ENCODE measurements at regions not wholly inside any gene's neighbourhood (a gene's known extent, or its start where the extent isn't known, plus 50 kb on each side); places are given as distances from the start of the nearest gene placed in this dataset.
"Not testable (repeated sequence)": the region's sequence is repeated elsewhere in the genome, so short reads cannot be mapped to it uniquely, and the experiment has no call there.

DNA sequence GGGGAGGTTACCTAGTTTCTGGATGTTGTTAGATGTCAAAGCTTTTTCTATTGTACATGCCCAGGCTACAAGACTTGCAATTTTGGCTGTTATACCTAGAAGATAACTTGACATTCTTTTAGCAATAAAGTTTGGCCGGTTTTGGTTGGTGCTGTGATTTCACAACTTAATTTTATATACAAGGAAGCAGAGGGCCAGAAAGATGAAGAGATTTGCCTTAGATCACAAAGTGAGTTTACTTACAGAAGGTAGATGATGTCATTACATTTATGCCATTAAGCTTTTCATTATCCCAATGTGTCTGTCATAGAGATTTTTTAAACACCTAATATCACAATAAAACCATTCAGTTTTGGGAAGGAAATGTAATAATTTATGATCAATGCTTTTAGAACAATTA lies 698.7 kb upstream of the ANO3 start:
- no peak for FAIRE-seq

DNA sequence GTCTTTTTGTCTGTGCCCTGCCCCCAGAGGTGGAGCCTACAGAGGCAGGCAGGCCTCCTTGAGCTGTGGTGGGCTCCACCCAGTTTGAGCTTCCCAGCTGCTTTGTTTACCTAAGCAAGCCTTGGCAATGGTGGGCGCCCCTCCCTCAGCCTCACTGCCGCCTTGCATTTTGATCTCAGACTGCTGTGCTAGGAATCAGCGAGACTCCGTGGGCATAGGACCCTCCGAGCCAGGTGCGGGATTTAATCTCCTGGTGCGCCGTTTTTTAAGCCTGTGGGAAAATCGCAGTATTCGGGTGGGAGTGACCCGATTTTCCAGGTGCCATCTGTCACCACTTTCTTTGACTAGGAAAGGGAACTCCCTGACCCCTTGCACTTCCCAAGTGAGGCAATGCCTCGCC lies 682.7 kb upstream of the ANO3 start:
- not testable (repeated sequence) for FAIRE-seq

GRCh38 chr11:25650319-25650718 lies 681.6 kb upstream of the ANO3 start:
- no peak for FAIRE-seq

GRCh38 chr11:25655636-25656035 lies 676.3 kb upstream of the ANO3 start:
- FAIRE-seq: no peak

- no peak for FAIRE-seq
Observed at GRCh38 chr11:25658916-25659315, 673.0 kb upstream of the ANO3 start.

- FAIRE-seq: no peak
Observed at GRCh38 chr11:25659706-25660105, 672.2 kb upstream of the ANO3 start.

GRCh38 chr11:25667871-25668270 lies 664.1 kb upstream of the ANO3 start:
- FAIRE-seq: no peak

- no peak for FAIRE-seq
Observed at GRCh38 chr11:25691959-25692358, 640.0 kb upstream of the ANO3 start.

DNA sequence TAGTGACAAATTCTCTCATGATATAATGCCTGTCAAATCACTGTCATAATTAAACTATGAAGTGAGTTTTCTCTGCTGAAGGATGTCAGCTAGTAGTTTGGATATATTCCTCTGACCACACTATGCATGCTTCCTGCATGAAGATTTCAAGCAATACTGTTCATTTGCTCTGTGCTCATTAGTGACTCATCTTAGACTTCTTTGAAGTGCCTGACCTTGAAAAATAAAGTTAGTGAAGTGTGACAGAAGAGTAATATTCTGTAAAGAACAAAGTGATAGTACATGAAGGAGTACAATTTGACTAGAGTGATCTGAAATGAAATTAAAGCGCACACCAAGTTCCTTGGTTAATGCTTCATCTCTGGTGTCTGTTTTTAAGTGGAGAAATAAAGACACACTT lies 629.5 kb upstream of the ANO3 start:
- FAIRE-seq: no peak

GRCh38 chr11:25710975-25711374 lies 621.0 kb upstream of the ANO3 start:
- FAIRE-seq: no peak

DNA sequence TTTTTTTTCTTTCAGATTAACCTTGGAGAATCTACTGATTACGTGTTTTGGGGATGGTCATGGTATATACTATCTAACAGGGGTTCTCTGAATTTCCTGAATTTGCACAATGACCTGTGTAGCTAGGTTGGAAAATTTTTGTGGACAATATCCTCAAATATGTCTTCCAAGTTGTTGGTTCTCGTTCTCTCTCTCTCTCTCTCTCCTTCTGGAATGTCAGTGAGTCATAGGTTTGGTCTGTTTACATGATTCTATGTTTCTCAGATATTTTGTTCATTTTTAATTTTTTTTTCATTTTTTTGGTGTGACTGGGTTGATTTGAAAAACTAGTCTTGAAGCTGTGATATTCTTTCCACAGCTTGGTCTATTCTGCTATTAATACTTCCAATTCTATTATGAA lies 604.0 kb upstream of the ANO3 start:
- FAIRE-seq: no peak

DNA sequence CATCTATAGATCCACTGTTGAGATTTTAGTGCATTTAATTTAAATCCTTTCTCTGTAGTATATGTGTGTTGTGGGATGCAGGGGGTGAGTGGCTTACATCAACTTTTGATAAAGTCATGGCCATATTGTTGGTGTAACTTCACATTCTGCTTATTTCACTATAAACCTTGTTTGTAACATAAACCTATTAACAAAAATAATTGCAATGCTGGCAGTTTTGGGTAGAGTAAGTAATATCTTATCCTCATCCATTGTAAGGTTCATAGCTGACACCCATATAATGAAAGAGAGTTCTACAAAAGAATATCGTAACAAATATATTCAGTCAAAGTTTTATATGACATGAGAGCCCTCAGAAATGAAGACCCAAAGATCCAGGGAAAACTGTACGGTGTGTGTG lies 601.7 kb upstream of the ANO3 start:
- FAIRE-seq: no peak

DNA sequence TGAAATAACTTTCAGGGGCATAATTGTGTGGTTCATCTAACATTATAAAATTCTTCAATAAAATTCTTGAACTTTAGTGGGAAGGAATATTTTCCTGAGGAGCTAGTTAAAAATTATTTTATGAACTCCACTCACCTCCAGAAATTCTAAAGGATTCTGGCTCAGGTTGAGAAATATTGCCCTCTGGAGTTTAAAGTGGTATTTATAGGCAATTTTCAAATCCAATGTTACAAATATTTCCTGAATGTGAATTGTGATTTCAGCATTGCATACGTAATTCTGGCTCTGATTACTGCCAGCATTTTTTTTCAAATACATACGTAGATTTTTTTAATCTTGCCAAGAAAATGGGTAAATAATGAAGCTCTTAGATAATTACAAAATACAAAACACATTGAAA lies 598.2 kb upstream of the ANO3 start:
- no peak for FAIRE-seq

GRCh38 chr11:25734591-25735211 lies 597.2 kb upstream of the ANO3 start:
- no peak for FAIRE-seq

- no peak for FAIRE-seq
Observed at GRCh38 chr11:25737071-25737675, 594.8 kb upstream of the ANO3 start.

GRCh38 chr11:25741886-25742285 lies 590.0 kb upstream of the ANO3 start:
- FAIRE-seq: no peak

DNA sequence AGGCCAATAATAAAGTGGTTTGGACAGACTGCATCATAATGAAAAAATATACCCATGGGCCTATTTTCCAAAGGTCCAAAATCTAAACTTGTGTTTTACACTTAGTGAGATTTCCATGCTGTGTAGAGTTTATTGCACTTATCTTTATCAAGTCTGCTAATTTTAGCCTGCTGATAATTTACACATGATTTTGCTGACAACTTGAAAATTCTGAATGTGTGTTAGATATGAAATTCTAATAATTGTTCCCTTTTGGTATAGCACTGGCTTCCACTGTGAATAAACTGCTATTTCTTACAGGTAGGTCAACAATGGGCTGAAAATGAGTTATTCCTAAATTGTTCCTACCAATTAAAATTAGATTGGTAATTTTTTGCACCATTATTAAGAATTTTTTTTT lies 589.1 kb upstream of the ANO3 start:
- FAIRE-seq: no peak

DNA sequence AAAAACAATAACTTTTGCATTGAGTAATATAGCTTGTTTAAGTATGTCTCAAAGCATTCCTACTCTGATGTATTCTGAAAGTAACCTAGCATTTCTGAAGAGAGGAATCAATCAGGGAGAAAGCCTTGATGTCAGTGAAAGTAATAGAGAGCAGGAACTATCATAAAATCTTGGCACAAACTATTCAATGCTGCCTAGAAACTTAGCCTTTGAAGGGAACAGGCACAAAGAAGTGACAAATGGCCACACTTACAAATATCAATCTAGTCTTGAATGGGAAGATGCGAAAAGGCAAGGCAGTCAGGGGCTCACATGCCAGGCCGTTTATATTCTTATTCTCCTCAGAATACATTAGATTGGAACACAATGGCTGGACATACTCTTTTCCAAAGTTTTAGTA lies 576.5 kb upstream of the ANO3 start:
- no peak for FAIRE-seq

GRCh38 chr11:25755918-25756584 lies 575.9 kb upstream of the ANO3 start:
- no peak for FAIRE-seq

- FAIRE-seq: no peak
Observed at GRCh38 chr11:25758145-25758661, 573.7 kb upstream of the ANO3 start.

DNA sequence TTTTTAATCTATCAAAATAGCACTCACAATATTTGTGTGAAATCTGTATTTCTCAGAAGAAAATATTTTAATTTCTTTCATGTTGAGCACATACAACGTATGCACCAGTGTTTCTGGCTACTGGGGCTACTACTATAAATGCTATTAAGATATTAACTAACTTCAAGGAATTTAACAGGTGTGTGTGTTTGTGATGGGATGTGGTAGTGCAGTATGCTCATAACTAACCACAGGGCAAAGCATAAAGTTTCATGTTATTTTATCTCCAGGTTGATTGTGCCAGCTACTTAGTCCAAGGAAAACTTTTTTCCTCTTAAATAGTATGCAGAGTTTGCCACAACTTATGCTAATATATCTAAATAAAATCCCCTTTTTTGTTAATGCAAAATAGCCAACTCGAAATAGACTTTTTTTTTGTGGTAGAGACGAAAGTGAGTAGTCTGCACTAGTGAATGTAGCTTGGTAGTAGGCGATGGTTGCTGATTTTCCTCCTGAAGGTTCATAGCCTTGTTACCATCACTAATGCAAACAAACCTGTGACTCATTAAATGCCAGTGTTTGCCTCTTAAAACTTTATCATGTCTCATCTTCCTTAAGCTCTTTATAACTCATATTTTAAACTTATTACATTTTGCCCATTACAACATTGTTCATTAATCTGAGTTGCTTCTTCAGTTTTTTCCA lies 565.5 kb upstream of the ANO3 start:
- no peak for FAIRE-seq

GRCh38 chr11:25769287-25769686 lies 562.6 kb upstream of the ANO3 start:
- no peak for FAIRE-seq

GRCh38 chr11:25771605-25772004 lies 560.3 kb upstream of the ANO3 start:
- FAIRE-seq: no peak

GRCh38 chr11:25775603-25776002 lies 556.3 kb upstream of the ANO3 start:
- no peak for FAIRE-seq

Data from islet of Langerhans (tissue), 1 donor.